Gastroesophageal sphincter (tissue), 4 donors: ENCODE measurements at regions not wholly inside any gene's neighbourhood (a gene's known extent, or its start where the extent isn't known, plus 50 kb on each side); places are given as distances from the start of the nearest gene placed in this dataset.
"Not testable (repeated sequence)": the region's sequence is repeated elsewhere in the genome, so short reads cannot be mapped to it uniquely, and the experiment has no call there.

Source experiments
- ATAC-seq: fragments of 150-250 bp; one replicate; pipeline ENCODE4 v1.9.1; 2016; ENCODE audit warnings: mild to moderate bottlenecking, moderate library complexity
- H3K27ac ChIP-seq, 4 donors: fragments of 200-600 bp; sonication (generic) in 3 of 4; 1 replicate in 3 of 4; 2 replicates in 1 of 4; pipeline ENCODE4 v1.5.1; 2016 to 2019
- H3K27me3 ChIP-seq: fragments of 200-600 bp; sonication (generic); one replicate; pipeline ENCODE4 v1.5.1; 2019
- H3K36me3 ChIP-seq, 2 donors: fragments of 200-600 bp; sonication (generic); one replicate each; pipeline ENCODE4 v1.5.1; 2019; ENCODE audit warnings: control low read depth in 1 of 2
- H3K4me1 ChIP-seq, 3 donors: fragments of 200-600 bp; sonication (generic); 1 replicate in 2 of 3; 2 replicates in 1 of 3; pipeline ENCODE4 v1.5.1; 2016 to 2019; ENCODE audit warnings: control low read depth in 2 of 3
- H3K4me3 ChIP-seq, 2 donors: fragments of 200-600 bp; sonication (generic); one replicate each; pipeline ENCODE4 v1.5.1; 2019; ENCODE audit warnings: mild to moderate bottlenecking in 1 of 2, moderate library complexity in 1 of 2
- H3K9me3 ChIP-seq, 3 donors: fragments of 200-600 bp; sonication (generic); one replicate each; pipeline ENCODE4 v1.5.1; 2017 to 2019; ENCODE audit warnings: control low read depth in 2 of 3
- EP300 ChIP-seq: sonication (generic); formaldehyde crosslinking; IDR thresholded peaks from one replicate; pipeline ENCODE4 v1.6.1; 2017; ENCODE audit warnings: antibody characterized with exemption, mild to moderate bottlenecking
- POLR2A ChIP-seq, 2 donors: fragments of 450-650 bp; IDR thresholded peaks; one replicate each; pipeline ENCODE4 v1.6.1; 2017; ENCODE audit warnings: antibody characterized with exemption in 2 of 2, mild to moderate bottlenecking in 2 of 2, moderate library complexity in 1 of 2
- POLR2AphosphoS5 ChIP-seq: sonication (generic); formaldehyde crosslinking; IDR thresholded peaks from one replicate; pipeline ENCODE4 v1.6.1; 2017; ENCODE audit warnings: antibody characterized with exemption
- WGBS, 2 donors: methylation state at CpG; one replicate each; pipeline ENCODE4 v1.1.5; 2018; ENCODE audit warnings: low coverage in 1 of 2; 5-methylcytosine and 5-hydroxymethylcytosine counted together
- TF ChIP-seq, protein P1 (sequence below), 4 experiments: fragments of 200-600 bp in 2 of 4; fragments of 450-650 bp in 2 of 4; sonication (generic) in 1 of 4; IDR thresholded peaks; one replicate each; pipeline ENCODE4 v1.5.1; 2017 to 2019; ENCODE audit warnings: antibody characterized with exemption in 4 of 4, mild to moderate bottlenecking in 2 of 4, moderate library complexity in 2 of 4

DNA sequence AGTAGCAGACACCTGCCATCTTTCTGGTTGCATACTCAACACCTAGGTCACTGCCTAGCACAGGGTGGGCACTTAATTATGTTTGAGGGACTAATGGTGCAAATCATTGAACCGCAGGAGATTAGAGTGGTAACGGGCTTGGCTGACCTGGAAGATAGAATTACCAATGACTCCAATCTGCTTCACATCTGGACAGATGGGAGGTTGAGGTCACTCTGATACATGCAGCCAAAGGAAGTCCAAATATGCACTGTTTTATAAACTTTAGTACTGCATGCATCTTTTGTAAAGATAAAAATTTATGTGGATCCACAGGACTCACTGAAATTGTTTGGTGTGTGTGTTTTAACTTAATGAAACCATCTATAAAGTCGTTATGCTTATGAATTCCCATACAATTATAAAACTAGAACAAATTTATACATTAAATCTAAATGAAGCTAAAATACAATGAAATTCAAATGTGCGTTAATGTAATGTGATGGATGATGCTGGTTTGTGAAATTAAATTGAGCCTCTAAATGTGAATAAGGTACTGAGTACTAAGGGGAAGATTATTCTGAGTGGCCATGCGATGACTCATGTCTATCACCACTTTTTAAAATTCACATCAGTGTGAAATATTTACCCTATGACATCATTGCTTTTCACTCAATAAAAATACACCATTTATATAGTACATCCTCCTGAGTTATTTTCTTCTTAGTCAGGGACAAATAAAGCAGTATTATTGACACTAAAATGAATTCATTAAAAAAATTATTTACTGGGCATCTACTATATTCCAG, 224.7 kb upstream of the FAM78B start:
- Histone ChIP-seq H3K27ac (no peak overlapping the region), H3K36me3 (no peaks in the 10 kb centered on the region), H3K9me3 (no peaks in the 10 kb centered on the region), H3K27me3 (peaks cover 10% of the 10 kb centered on the region), H3K4me1 (no peaks in the 10 kb centered on the region), H3K4me3 (no peak overlapping the region)
- TF ChIP-seq POLR2A (IDR thresholded peaks at IDR 0.05) (no peak), EP300 (no peak)
- 65 to 77% methylated on average over 3 to 5 of the region's 5 CpGs for WGBS, 2 donors
- ATAC-seq, result no peak

DNA sequence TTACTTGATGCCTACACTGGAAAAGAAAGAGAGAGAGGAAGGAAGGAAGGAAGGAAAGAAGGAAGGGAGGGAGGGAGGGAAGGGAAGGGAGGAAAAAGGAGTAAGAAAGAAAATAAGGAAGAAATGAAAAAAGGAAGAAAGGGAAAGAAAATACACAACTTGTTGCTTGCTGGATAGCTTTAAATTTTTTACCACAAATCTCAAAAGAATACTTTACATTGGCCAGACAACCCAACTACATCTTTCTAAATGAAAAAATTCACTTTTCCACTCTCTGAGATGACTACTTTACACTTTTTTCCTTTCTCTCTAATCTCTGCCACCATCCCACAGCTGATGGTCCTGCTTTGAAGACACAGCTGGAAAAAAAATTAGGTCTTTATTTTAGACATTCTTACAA, 228.9 kb upstream of the FAM78B start:
- TF ChIP-seq POLR2A (IDR thresholded peaks at IDR 0.05) (no peak), POLR2AphosphoS5 (no peak), EP300 (no peak)
- TF ChIP-seq, protein P1, sequence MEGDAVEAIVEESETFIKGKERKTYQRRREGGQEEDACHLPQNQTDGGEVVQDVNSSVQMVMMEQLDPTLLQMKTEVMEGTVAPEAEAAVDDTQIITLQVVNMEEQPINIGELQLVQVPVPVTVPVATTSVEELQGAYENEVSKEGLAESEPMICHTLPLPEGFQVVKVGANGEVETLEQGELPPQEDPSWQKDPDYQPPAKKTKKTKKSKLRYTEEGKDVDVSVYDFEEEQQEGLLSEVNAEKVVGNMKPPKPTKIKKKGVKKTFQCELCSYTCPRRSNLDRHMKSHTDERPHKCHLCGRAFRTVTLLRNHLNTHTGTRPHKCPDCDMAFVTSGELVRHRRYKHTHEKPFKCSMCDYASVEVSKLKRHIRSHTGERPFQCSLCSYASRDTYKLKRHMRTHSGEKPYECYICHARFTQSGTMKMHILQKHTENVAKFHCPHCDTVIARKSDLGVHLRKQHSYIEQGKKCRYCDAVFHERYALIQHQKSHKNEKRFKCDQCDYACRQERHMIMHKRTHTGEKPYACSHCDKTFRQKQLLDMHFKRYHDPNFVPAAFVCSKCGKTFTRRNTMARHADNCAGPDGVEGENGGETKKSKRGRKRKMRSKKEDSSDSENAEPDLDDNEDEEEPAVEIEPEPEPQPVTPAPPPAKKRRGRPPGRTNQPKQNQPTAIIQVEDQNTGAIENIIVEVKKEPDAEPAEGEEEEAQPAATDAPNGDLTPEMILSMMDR (IDR thresholded peaks at IDR 0.05), result no peak
- Histone ChIP-seq H3K4me1 (no peaks in the 10 kb centered on the region), H3K36me3 (no peaks in the 10 kb centered on the region), H3K9me3 (no peaks in the 10 kb centered on the region), H3K27me3 (no peaks in the 10 kb centered on the region), H3K27ac (no peak overlapping the region), H3K4me3 (no peak overlapping the region)
- no peak for ATAC-seq

DNA sequence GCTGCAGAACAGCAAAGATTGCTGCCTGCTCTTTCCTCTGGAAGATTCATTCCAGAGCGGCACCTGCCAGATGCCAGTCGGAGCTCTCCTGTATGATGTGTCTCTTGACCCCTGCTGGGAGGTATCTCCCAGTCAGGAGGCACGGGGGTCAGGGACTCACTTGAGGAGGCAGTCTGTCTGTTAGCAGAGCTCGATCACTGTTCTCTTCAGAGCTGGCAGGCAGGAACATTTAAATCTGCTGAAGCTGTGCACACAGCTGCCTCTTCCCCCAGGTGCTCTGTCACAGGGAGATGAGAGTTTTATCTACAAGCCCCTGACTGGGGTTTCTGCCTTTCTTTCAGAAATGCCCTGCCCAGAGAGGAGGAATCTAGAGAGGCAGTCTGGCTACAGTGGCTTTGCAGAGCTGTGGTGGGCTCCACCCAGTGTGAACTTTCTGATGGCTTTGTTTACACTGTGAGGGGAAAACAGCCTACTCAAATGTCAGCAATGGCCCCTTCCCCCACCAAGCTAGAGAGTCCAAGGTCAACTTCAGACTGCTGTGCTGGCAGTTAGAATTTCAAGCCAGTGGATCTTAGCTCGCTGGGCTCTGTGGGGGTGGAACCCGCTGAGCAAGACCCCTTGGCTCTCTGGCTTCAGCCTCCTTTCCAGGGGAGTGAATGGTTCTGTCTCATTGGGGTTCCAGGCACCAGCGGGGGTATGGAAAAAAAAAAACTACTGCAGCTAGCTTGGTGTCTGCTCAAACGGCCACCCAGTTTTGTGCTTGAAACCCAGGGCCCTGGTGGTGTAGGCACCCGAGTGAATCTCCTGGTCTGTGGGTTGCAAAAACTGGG, 242.7 kb upstream of the FAM78B start:
- not testable (repeated sequence) for H3K4me1 ChIP-seq, H3K4me3 ChIP-seq, H3K27ac ChIP-seq, H3K36me3 ChIP-seq, ATAC-seq, H3K27me3 ChIP-seq
- WGBS, 2 donors, result 43 to 47% methylated on average over 1 to 4 of the region's 9 CpGs
- peaks cover 0 to 44% (median 0%) of the 10 kb centered on the region in 3 donors for H3K9me3 ChIP-seq

DNA sequence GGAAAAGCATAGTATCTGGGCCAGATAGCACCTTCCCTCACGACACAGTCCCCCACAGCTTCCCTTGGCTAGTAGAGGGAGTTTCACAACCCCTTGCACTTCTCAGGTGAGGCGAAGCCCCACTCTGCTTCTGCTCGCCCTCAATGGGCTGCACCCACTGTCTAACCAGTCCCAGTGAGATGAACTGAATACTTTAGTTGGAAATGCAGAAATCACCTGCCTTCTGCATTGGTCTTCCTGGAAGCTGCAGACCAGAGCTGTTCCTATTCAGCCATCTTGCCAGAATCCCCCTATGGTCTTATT, 243.2 kb upstream of the FAM78B start:
- 83 to 100% methylated on average over 1 to 2 of the region's 3 CpGs for WGBS, 2 donors
- H3K9me3 ChIP-seq, result peaks cover 0 to 44% (median 0%) of the 10 kb centered on the region in 3 donors
- H3K4me3 ChIP-seq, result no peak overlapping the region
- H3K4me1 ChIP-seq, result no peaks in the 10 kb centered on the region
- ATAC-seq, result no peak
- H3K27ac ChIP-seq, result no peak overlapping the region
- no peaks in the 10 kb centered on the region for H3K27me3 ChIP-seq
- H3K36me3 ChIP-seq, result no peaks in the 10 kb centered on the region
- TF ChIP-seq EP300 (no peak), POLR2A (IDR thresholded peaks at IDR 0.05) (no peak), POLR2AphosphoS5 (no peak)
- TF ChIP-seq, protein P1 (IDR thresholded peaks at IDR 0.05), result no peak

DNA sequence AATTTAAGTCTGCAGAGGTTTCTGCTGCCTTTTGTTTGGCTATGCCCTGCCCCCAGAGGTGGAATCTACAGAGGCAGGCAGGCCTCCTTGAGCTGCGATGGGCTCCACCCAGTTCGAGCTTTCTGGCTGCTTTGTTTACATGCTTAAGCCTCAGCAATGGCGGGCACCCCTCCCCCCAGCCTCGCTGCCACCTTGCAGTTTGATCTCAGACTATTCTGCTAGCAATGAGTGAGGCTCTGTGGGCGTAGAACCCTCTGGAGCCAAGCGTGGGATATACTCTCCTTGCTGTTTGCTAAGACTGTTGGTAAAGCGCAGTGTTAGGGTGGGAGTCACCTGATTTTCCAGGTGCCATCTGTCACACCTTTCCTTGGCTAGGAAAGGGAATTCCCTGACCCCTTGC, 250.0 kb upstream of the FAM78B start:
- no CpG with 5 or more reads among the region's 7 CpGs for WGBS, 2 donors
- not testable (repeated sequence) for ATAC-seq, H3K27me3 ChIP-seq, H3K27ac ChIP-seq, H3K4me3 ChIP-seq, H3K36me3 ChIP-seq, H3K4me1 ChIP-seq
- H3K9me3 ChIP-seq, result peaks cover 0 to 11% (median 0%) of the 10 kb centered on the region in 3 donors

DNA sequence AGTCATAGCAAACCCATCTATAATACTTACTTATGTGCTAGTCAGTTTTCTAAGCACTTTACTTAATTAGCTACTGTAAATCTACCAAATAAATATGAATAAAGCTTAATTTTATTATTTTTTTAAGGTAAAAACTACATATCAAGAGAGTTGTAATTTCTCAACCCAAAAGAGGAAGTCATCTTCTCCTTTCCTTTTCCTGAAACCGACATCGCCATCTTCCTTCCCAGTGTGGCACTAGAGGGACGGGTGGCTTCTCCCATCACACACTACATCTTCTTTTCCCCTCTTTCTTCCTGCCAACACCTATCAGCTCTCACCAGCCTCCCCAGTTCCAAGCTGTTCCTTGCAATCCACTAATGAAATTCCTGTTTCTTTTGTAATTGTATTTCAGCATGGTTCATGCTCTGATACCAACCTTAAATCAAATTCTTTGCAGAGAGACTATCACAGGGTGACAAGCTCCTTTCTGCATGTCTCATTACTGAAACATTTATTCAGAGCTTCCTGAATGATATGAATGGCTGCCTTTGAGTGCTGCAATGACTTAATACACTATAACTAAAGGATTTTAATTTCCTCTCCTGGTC, 251.6 kb upstream of the FAM78B start:
- WGBS, 2 donors, result 44 to 70% methylated on average over 3 of the region's 3 CpGs
- TF ChIP-seq POLR2A (IDR thresholded peaks at IDR 0.05), result no peak
- no peak for TF ChIP-seq EP300
- TF ChIP-seq, protein P1 (IDR thresholded peaks at IDR 0.05), result no peak
- no peak for TF ChIP-seq POLR2AphosphoS5
- Histone ChIP-seq H3K4me1 (no peaks in the 10 kb centered on the region), H3K36me3 (no peaks in the 10 kb centered on the region), H3K27me3 (no peaks in the 10 kb centered on the region), H3K4me3 (no peak overlapping the region), H3K27ac (no peak overlapping the region), H3K9me3 (peaks cover 0 to 11% (median 0%) of the 10 kb centered on the region in 3 donors)
- no peak for ATAC-seq

DNA sequence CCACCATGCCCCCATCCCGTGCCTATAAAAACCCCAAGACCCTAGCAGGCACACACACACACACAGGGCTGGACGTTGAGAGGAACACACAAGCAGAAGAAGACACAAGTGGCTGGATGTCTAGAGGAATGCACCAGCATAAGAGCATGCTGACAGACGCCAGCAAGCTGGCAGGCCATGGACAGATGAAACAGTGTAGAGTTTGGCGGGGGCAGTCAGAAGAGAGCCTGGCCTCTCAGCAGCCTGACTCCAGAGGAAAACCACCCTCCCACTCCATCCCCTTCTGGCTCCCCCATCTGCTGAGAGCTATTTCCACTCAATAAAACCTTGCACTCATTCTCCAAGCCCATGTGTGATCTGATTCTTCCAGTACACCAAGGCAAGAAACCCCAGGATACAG, 255.8 kb upstream of the FAM78B start:
- not testable (repeated sequence) for H3K27ac ChIP-seq, H3K4me1 ChIP-seq, H3K36me3 ChIP-seq, H3K9me3 ChIP-seq, ATAC-seq, H3K27me3 ChIP-seq, H3K4me3 ChIP-seq
- 65% methylated on average over 3 of the region's 4 CpGs; no CpG with 5 or more reads in 1 of the 2 donors for WGBS, 2 donors
